Amygdala (tissue), 56 donors: ENCODE measurements at regions not wholly inside any gene's neighbourhood (a gene's known extent, or its start where the extent isn't known, plus 50 kb on each side); places are given as distances from the start of the nearest gene placed in this dataset.
"Not testable (repeated sequence)": the region's sequence is repeated elsewhere in the genome, so short reads cannot be mapped to it uniquely, and the experiment has no call there.

Source experiments
- DNase-seq, 56 donors: peaks; one replicate each; lab custom pipeline; 2025; lab: John Stamatoyannopoulos, UW

- no peak for DNase-seq
Observed at GRCh38 chr1:215399787-215400186, 167.3 kb upstream of the KCTD3 start.

- no peak for DNase-seq
Observed at GRCh38 chr1:215400741-215401140, 166.4 kb upstream of the KCTD3 start.

DNA sequence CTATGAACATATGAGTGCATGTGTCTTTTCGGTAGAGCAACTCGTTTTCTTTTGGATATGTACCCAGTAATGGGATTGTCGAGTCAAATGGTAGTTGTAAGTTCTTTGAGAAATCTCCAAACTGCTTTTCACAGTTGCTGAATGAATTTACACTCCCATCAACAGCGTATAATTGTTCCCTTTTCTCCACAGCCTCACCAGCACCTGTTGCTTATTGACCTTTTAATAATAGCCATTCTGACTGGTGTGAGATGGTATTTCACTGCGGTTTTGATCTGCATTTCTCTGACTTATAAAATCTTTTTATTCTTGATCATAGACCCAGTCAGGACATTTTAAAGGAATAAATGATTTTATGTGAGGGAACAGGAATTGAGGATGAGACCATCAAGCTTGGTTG is 165.0 kb upstream of the KCTD3 start:
- no peak for DNase-seq

- DNase-seq, result no peak
Observed at GRCh38 chr1:215405211-215405610, 161.9 kb upstream of the KCTD3 start.

DNA sequence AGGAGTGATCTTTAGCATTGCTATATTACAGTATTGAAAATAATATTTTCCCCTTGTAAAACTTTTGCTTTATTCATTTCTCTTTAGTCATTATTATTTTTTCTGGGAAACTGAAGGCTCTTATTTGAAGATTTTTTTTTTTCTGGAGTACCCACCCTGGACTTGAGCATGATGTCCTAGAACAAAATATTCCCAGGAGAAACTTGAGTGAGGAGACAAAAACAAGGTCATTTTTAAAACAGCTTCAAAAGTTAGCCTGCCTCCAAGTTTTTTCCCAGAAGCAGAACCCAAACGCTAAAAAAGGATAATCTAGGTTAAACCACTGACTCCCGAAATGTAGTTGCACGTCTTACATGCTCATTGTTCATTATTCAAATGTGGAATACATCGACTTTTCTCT is 160.2 kb upstream of the KCTD3 start:
- no peak for DNase-seq

GRCh38 chr1:215407575-215407974 is 159.5 kb upstream of the KCTD3 start:
- DNase-seq, result no peak

GRCh38 chr1:215409546-215409945 is 157.6 kb upstream of the KCTD3 start:
- DNase-seq, result not testable (repeated sequence)

DNA sequence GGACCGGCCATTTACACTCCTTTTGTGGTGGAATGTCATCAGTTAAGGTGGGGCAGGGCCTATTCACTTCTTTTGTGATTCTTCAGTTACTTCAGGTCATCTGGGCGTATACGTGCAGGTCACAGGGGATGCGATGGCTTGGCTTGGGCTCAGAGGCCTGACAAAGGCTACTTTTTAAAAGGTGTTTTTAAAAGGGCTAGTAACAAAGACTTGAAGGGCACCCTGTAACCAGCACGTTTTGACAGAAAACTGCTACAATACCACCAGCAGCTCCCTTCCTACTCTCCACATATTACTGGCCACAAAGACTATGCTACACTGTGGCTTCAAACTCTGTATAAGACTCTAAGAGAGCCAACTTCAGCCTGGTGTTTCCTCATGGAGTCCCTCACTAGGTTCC is 151.6 kb upstream of the KCTD3 start:
- not testable (repeated sequence) for DNase-seq

DNA sequence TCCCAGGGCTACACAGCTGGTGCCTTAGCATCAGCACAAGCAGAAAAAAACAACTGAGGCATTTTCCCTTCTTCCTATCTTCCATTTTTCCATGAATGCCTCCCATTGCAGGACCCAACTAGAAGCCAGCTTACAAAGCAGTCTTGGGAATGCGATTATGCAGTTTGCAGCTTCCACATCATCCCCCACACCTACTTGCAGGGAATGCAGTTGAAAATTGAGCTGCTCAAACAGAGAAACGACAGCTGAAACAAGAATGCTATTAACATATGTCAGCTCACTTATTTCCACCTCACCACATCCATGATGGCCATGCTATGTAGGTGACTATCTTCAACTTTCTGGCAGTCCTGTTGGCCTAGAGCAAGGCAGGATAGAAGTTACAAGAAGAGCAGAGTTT is 150.6 kb upstream of the KCTD3 start:
- no peak for DNase-seq

- no peak for DNase-seq
Observed at GRCh38 chr1:215417122-215417521, 150.0 kb upstream of the KCTD3 start.

DNA sequence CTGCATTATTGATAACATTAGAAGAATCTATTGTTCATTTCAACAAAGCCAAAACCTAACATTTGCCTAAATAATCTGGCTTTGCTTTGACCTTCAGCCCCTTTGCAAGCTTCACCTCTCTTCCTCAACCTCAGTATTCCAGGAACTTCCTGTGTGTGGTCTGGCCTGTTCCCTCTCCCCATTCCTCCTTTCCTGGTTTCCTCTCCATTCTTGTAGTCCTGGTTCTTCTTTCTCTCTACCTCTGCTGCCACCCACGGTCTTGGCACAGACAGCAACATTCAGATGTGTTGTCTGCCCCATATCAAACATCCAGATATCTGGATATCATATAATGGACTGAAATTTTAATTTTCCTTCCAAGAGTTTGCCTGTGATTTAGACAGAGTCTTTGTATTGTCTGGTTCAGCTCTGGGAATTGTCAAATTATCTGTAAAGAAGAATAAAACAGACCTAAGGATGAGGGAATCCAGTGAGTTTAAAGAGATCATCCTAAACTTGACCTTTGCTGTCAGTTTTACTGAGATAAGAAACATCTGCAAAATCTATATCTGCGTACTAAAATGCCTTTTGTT is 148.1 kb upstream of the KCTD3 start:
- no peak for DNase-seq

DNA sequence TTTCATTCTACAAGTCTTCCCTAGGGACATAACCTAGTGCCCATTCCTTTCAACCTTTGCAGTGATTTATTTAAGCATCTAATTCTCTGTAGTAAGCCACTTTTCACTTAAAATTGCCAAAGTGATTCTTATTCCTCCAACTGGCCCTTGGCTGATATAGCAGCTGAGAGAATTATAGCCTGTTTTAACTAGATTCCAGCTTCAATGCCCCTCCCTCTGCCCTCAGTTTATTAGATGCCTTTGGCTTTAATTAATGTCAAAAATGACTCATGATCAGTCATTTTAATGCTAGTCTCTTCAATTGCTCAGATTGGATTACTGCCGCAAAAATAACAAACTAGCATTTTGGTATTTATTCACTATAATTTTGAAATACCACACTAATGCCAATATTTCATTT is 145.4 kb upstream of the KCTD3 start:
- DNase-seq, result no peak

DNA sequence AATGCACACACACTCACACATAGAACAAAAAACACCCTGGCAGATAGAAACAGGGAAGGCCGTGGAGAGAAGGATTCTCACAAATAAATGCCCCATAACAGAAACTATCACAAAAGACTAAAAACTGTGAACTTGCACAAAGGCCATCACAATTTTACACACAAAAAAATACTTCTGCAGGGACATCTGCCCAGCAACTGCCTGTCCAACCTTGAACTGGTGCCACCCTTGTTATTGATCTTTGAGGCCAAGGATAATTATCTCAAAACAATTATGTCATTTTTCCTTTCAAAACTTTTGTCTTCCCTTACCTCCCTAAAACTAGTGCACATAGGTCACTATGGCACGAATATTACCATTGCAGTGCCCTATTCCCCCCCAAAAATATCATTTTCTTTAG is 143.8 kb upstream of the KCTD3 start:
- no peak for DNase-seq

DNA sequence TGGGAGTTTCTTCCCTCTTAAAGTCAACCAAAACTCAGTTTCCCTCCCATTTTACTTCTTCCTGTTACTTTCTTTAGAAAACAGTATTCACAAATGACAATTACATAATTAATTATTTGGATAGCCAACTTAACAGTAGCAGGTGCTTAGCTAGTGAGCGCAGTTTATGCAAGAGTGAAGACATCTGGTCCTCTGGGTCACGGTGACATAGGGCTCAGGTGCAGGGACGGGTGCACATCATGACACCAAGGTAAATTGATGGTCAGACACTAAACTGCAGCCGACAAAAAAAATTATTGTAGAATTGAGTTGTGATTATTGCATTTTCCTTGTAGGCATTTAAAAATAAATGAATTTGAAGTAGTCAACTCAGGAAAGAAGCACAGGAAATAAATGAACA is 142.0 kb upstream of the KCTD3 start:
- DNase-seq, result no peak

DNA sequence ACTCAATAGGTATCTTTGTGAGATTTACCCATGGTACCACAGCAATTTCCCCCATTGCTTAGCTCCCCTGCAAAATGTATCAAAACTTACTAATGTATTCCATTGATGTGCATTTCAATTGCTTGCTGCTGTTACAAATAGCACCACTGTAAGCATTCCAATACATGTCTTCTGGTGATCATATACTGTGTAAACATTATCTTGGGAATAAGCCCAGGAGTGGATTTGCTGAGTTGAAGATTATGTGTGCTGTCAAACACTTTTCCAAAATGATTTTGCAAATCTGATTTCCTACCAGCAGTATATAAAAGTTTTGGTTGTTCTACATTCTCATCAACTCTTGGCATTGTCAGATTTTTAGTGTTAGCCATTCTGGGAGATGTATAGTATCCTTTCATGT is 141.0 kb upstream of the KCTD3 start:
- no peak for DNase-seq

DNA sequence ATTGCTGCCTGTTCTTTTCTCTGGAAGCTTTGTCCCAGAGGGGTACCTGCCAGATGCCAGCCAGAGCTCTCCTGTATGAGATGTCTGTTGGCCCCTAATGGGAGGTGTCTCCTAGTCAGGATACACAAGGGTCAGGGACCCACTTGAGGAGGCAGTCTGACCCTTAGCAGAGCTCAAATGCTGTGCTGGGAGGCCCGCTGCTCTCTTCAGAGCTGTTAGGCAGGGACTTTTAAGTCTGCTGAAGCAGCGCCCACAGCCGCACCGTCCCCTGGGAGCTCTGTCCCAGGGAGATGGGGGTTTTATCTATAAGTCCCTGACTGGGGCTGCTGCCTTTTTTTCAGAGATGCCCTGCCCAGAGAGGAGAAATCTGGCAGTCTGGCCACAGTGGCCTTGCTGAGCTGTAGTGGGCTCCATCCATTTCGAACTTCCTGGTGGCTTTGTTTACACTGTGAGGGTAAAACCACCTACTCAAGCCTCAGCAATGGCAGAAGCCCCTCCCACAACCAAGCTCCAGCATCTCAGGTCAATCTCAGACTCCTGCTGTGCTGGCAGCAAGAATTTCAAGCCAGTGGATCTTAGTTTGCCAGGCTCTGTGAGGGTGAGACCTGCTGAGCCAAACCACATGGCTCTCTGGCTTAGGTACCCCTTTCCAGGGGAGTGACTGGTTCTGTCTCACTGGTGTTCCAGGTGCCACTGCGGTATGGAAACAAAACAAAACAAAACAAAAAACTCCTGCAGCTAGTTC is 134.4 kb upstream of the KCTD3 start:
- not testable (repeated sequence) for DNase-seq

DNA sequence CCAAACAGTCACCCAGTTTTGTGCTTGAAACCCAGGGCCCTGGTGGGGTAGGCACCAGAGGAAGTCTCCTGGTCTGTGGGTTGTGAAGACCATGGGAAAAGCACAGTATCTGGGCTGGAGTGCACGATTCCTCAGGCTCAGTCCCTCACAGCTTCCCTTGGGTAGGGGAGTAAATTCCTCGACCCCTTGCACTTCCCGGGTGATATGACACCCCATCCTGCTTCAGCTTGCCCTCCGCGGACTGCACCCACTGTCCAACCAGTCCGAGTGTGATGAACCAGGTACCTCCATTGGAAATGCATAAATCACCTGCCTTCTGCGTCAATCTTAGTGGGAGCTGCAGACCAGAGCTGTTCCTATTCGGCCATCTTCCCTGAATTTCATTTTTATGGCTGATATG is 133.9 kb upstream of the KCTD3 start:
- DNase-seq, result no peak

DNA sequence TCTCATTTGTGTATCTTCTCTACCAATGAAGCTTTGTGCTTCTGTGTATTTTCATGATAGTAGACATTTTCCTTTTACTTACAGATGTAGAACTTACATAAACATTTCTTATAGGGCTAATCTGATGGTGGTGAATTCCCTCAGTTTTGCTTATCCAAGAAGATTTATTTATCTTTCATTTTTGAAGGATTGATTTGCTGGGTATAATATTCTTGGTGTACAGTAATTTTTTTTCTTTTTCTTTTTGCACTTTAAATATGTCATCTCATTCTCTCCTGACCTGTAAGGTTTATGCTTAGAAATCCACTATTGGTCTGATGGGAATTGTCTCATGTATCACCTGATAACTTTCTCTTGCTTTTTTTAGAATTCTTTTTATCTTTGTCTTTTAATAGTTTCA is 127.6 kb upstream of the KCTD3 start:
- DNase-seq, result no peak

- DNase-seq, result no peak
Observed at GRCh38 chr1:215444715-215445414, 122.2 kb upstream of the KCTD3 start.

DNA sequence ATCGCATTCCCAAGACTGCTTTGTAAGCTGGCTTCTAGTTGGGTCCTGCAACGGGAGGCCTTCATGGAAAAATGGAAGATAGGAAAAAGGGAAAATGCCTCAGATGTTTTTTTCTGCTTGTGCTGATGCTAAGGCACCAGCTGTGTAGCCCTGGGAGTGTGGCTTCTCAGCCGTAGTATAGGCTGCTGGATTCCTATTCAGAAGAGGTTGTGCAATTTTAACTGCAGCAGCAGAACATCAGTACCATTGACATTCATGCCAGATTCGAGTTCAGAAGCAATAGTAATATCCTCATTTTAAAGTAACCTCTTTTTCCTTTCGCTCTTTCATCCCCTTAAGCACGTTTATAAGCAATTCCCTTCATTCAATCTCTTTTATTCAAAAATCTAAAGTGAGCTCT is 119.1 kb upstream of the KCTD3 start:
- not testable (repeated sequence) for DNase-seq

GRCh38 chr1:215449147-215449546 is 118.0 kb upstream of the KCTD3 start:
- DNase-seq, result not testable (repeated sequence)

DNA sequence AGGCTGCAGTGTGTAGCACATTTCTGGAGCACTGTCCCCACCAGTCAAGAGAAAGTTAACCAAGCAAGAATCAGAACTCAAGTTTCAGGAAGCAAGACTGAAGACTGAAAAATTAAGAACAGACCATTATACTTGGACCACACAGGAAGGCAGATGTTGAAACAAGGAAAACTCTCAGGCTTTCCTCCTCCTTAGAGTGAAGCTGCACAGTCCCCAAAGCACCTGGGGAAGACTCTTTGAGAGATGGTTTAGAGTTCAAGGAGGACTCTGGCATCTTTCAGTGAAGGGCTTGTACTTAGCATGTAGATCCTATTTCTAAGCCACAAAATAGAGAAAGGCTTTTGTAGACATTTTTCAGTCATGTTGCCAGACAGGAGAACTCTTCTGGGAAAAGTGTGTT is 113.7 kb upstream of the KCTD3 start:
- no peak for DNase-seq
